ENCODE measurements at regions not wholly inside any gene's neighbourhood (a gene's known extent, or its start where the extent isn't known, plus 50 kb on each side); places are given as distances from the start of the nearest gene placed in this dataset.

- DNase-seq: no peak
These were observed 365.5 kb upstream of the RUNX1 start for GRCh38 chr21:35414507-35415139.

- DNase-seq: no peak
These were observed 365.0 kb upstream of the RUNX1 start for GRCh38 chr21:35414056-35414455.

GRCh38 chr21:35412231-35412630 is 363.1 kb upstream of the RUNX1 start:
- no peak for DNase-seq

GRCh38 chr21:35411434-35411833 is 362.3 kb upstream of the RUNX1 start:
- DNase-seq: no peak

- no peak for DNase-seq
These were observed 361.6 kb upstream of the RUNX1 start for GRCh38 chr21:35410656-35411055.

- no peak for DNase-seq
These were observed 361.0 kb upstream of the RUNX1 start for GRCh38 chr21:35410123-35410522.

- no peak for DNase-seq
These were observed 359.3 kb upstream of the RUNX1 start for GRCh38 chr21:35408401-35408800.

GRCh38 chr21:35406635-35407034 is 357.5 kb upstream of the RUNX1 start:
- DNase-seq: no peak

GRCh38 chr21:35405981-35406380 is 356.9 kb upstream of the RUNX1 start:
- no peak for DNase-seq

- no peak for DNase-seq
These were observed 355.1 kb upstream of the RUNX1 start for GRCh38 chr21:35404247-35404646.

- no peak for DNase-seq
These were observed 353.0 kb upstream of the RUNX1 start for GRCh38 chr21:35402061-35402460.

GRCh38 chr21:35401476-35401875 is 352.4 kb upstream of the RUNX1 start:
- no peak for DNase-seq

- peak in 1 of 2 donors; percentile 35 for DNase-seq
These were observed 351.3 kb upstream of the RUNX1 start for GRCh38 chr21:35400233-35400939.

- no peak for DNase-seq
These were observed 350.6 kb upstream of the RUNX1 start for GRCh38 chr21:35399706-35400105.

GRCh38 chr21:35399002-35399530 is 350.0 kb upstream of the RUNX1 start:
- DNase-seq: no peak

GRCh38 chr21:35398346-35398982 is 349.4 kb upstream of the RUNX1 start:
- DNase-seq: no peak

- DNase-seq: no peak
These were observed 348.7 kb upstream of the RUNX1 start for GRCh38 chr21:35397781-35398180.

GRCh38 chr21:35396655-35397054 is 347.6 kb upstream of the RUNX1 start:
- DNase-seq: no peak

GRCh38 chr21:35395728-35396127 is 346.6 kb upstream of the RUNX1 start:
- no peak for DNase-seq

GRCh38 chr21:35394634-35395369 is 345.7 kb upstream of the RUNX1 start:
- no peak for DNase-seq

- DNase-seq: no peak
These were observed 344.9 kb upstream of the RUNX1 start for GRCh38 chr21:35394049-35394448.

GRCh38 chr21:35390013-35390776 is 341.1 kb upstream of the RUNX1 start:
- DNase-seq: no peak

Data from hippocampal formation (tissue), 2 donors.